ENCODE measurements at regions not wholly inside any gene's neighbourhood (a gene's known extent, or its start where the extent isn't known, plus 50 kb on each side); places are given as distances from the start of the nearest gene placed in this dataset.

DNA sequence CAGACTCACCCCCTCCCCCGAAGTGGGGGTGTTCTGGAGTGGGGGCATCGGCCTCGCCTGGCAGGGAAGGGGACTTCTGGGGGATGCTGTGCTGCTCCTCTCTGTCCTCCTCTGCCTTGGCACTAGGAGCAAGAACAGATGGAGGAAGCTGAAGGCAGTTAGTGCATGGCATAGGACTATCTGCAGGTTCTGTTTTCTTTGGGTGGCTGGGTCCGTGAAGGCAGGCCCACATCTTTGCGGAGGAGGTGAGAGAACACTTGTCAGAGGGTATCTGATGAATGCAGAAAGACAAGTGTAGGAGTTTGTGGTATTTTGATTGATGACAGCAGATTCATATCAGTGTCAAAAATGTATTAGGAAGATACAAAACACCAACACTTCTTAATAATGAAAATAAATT is 411.4 kb downstream of the TSN start:
- TF ChIP-seq, protein P1, sequence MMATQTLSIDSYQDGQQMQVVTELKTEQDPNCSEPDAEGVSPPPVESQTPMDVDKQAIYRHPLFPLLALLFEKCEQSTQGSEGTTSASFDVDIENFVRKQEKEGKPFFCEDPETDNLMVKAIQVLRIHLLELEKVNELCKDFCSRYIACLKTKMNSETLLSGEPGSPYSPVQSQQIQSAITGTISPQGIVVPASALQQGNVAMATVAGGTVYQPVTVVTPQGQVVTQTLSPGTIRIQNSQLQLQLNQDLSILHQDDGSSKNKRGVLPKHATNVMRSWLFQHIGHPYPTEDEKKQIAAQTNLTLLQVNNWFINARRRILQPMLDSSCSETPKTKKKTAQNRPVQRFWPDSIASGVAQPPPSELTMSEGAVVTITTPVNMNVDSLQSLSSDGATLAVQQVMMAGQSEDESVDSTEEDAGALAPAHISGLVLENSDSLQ (IDR thresholded peaks at IDR 0.05): no peak
- TF ChIP-seq TARDBP (IDR thresholded peaks at IDR 0.05) (no peak), CTBP1 (IDR thresholded peaks at IDR 0.05; ENCODE audit: borderline replicate concordance) (no peak), L3MBTL2 (conservative IDR thresholded peaks at IDR 0.05) (no peak), FOXA1 (IDR thresholded peaks at IDR 0.05) (no peak), ZNF384 (IDR thresholded peaks at IDR 0.05) (no peak)
- no peak for DNase-seq (ENCODE audit: extremely low spot score)
- ChIA-PET CTCF (no interaction called here), POLR2A (no interaction called here)

DNA sequence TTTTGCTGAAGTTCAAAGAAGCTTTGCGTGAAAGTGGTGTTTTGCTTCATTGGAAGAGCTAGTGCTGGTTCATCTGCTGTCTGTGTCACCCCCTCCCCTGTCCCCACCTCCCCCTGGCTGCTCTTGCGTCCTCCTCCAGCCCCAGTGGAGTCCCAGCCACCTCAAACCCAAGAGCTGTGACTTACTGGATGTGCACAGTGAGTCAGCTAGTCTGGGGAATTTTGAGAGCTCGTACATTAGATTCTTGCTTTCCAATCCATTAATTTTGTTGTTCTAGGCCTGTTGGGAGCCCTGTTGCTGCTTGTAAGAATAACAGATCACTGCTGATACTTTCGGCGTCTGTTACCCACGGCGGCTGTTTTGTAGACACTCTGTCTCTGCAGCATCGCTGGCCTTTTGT is 412.1 kb downstream of the TSN start:
- POLR2A ChIA-PET: no interaction called here
- DNase-seq (ENCODE audit: extremely low spot score): no peak
- CTCF ChIA-PET: no interaction called here
- TF ChIP-seq FOXM1 (IDR thresholded peaks at IDR 0.05; ENCODE audit: borderline replicate concordance) (no peak), LEF1 (IDR thresholded peaks at IDR 0.05; ENCODE audit: borderline replicate concordance) (no peak), NFRKB (IDR thresholded peaks at IDR 0.05) (no peak), ARNT (IDR thresholded peaks at IDR 0.05) (no peak), HDGF (IDR thresholded peaks at IDR 0.05; ENCODE audit: borderline replicate concordance) (no peak), TARDBP (IDR thresholded peaks at IDR 0.05) (no peak), BHLHE40 (IDR thresholded peaks at IDR 0.05; ENCODE audit: borderline replicate concordance) (no peak), ELF4 (IDR thresholded peaks at IDR 0.05) (no peak), CTBP1 (IDR thresholded peaks at IDR 0.05; ENCODE audit: borderline replicate concordance) (no peak), SP1 (IDR thresholded peaks at IDR 0.05) (no peak), FOXA1 (IDR thresholded peaks at IDR 0.05) (no peak), FOXK2 (IDR thresholded peaks at IDR 0.05) (no peak), L3MBTL2 (conservative IDR thresholded peaks at IDR 0.05) (no peak), SUZ12 (IDR thresholded peaks at IDR 0.05) (no peak), ZNF384 (IDR thresholded peaks at IDR 0.05) (no peak)
- TF ChIP-seq, protein P1 (IDR thresholded peaks at IDR 0.05): no peak

DNA sequence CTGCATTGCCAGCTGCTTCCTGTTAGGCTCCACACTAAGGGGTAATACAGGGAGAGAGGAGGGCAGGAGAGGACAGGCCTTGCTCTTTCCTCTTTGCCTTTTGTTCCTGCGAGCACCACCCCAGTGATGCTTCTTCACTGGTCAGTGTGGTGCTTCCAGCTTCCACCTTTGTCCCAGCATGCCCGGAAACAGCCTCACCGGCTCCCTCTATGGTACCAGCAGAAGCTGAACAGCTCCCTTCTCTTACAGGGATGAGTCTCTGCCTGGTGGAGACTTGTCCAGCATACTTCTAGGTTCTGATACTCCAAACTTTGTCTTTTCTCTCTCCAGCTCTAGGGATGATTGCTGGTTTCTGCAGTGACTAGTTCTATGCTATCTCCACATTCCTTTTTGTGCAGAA is 413.3 kb downstream of the TSN start:
- ChIA-PET POLR2A (no interaction called here), CTCF (no interaction called here)
- TF ChIP-seq TARDBP (IDR thresholded peaks at IDR 0.05) (no peak), HDGF (IDR thresholded peaks at IDR 0.05; ENCODE audit: borderline replicate concordance) (no peak), L3MBTL2 (conservative IDR thresholded peaks at IDR 0.05) (no peak), ZNF384 (IDR thresholded peaks at IDR 0.05) (no peak)
- no peak for DNase-seq (ENCODE audit: extremely low spot score)

DNA sequence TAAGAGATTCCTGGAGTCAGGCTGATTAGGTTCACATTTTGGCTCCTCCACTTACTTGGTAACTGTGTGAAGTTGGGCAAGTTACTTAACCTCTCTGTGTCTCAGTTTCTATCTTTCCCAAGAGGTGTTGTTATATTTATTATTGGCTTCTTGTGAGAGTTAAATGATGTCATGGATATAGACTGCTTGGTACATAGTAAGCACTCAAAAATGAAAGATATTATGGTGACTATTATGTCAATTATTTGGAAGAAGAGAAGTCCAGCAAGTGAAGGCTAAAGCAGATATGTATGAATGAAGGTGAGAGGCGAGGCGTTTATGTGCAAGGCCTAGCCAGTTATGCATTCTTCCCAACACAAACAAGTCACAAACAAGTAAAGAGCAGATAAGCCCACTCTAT is 417.4 kb downstream of the TSN start:
- POLR2A ChIA-PET: no interaction called here
- CTCF ChIA-PET: no interaction called here
- no peak for TF ChIP-seq SP1 (IDR thresholded peaks at IDR 0.05)
- TF ChIP-seq NFRKB (IDR thresholded peaks at IDR 0.05): no peak
- no peak for TF ChIP-seq CTBP1 (IDR thresholded peaks at IDR 0.05; ENCODE audit: borderline replicate concordance)
- TF ChIP-seq LEF1 (IDR thresholded peaks at IDR 0.05; ENCODE audit: borderline replicate concordance): no peak
- no peak for TF ChIP-seq SUZ12 (IDR thresholded peaks at IDR 0.05)
- no peak for TF ChIP-seq HDGF (IDR thresholded peaks at IDR 0.05; ENCODE audit: borderline replicate concordance)
- no peak for TF ChIP-seq TARDBP (IDR thresholded peaks at IDR 0.05)
- TF ChIP-seq L3MBTL2 (conservative IDR thresholded peaks at IDR 0.05): no peak
- DNase-seq (ENCODE audit: extremely low spot score): no peak

DNA sequence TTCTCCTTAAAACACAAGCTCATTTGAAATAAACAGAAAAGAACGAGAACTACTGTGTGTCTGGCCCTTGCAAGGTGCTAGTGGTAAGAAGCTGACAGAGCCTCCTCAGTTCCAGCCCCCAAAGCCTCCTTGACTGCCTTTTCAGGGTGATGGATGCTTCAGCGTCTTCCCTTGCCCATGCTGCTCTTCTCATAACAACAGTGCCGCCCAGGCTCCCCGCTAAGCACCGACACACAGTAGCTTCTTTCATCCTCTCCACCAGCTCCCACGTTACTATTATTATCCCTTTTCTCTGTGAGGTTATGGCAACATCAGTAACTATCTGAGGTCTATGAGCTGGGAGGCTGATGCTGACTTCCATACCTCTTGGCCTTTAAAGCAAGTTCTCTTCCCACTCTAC is 418.6 kb downstream of the TSN start:
- ChIA-PET POLR2A (no interaction called here), CTCF (no interaction called here)
- TF ChIP-seq HDGF (IDR thresholded peaks at IDR 0.05; ENCODE audit: borderline replicate concordance): no peak
- DNase-seq (ENCODE audit: extremely low spot score): no peak

DNA sequence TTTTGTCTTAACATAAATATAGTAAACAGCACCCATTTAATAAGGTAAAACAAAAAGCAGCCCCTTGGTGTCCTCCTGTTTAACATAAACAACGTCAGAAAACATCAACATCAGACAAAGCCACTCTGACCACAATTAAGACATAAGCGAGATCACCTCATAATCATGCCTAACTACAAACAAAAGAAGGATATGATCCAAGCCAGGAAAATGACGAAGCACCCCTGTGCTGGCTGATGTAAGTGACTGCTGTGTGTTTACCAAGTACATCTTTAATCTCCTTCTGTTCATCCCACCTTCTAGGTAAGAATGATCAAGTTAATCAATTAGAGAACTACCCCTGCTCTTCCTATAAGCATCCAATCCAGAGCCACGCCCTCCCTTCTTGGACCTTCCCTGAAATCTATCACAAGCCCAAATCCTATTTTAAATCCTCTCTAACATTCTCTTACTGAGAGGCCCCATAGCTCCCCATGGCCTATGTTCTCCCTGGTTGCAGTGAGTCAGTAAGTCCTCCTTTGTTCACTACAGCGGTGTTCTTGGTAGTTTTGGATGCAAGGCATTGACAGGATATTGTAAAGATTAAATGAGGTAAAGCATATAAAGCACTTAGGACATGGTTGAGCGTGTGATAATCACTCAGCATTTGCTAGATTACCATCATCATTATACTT is 424.2 kb downstream of the TSN start:
- CTCF ChIA-PET: no interaction called here
- POLR2A ChIA-PET: no interaction called here
- DNase-seq (ENCODE audit: extremely low spot score): no peak
- TF ChIP-seq, protein P1 (IDR thresholded peaks at IDR 0.05): no peak
- TF ChIP-seq TARDBP (IDR thresholded peaks at IDR 0.05): no peak
- TF ChIP-seq HDGF (IDR thresholded peaks at IDR 0.05; ENCODE audit: borderline replicate concordance): no peak
- TF ChIP-seq CTBP1 (IDR thresholded peaks at IDR 0.05; ENCODE audit: borderline replicate concordance): no peak
- no peak for TF ChIP-seq SP1 (IDR thresholded peaks at IDR 0.05)
- TF ChIP-seq BHLHE40 (IDR thresholded peaks at IDR 0.05; ENCODE audit: borderline replicate concordance): no peak

DNA sequence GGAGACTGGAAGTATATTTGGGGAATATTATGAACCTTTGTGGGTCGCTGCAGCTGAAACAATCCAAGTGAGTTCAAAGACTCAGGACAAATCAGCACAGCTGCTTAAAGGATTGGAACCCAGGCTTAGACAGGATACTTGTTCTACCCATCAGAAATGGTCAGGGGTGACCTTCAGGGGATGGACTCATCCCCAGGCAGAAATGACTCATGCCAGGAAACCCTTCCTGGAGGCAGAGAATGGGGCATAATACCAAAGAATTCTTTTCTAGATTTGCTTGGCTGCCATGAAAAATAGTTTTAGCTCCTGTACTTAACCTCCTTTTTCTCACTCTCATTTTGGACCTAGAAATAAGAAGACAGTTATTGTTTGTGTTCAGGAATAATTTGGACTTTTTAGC is 425.5 kb downstream of the TSN start:
- POLR2A ChIA-PET: no interaction called here
- CTCF ChIA-PET: no interaction called here
- TF ChIP-seq TARDBP (IDR thresholded peaks at IDR 0.05) (no peak), FOXK2 (IDR thresholded peaks at IDR 0.05) (no peak), FOXM1 (IDR thresholded peaks at IDR 0.05; ENCODE audit: borderline replicate concordance) (no peak), SUZ12 (IDR thresholded peaks at IDR 0.05) (no peak), NFRKB (IDR thresholded peaks at IDR 0.05) (no peak), ZNF384 (IDR thresholded peaks at IDR 0.05) (no peak), SP1 (IDR thresholded peaks at IDR 0.05) (no peak), FOXA1 (IDR thresholded peaks at IDR 0.05) (no peak), ARNT (IDR thresholded peaks at IDR 0.05) (no peak), HDGF (IDR thresholded peaks at IDR 0.05; ENCODE audit: borderline replicate concordance) (no peak), BHLHE40 (IDR thresholded peaks at IDR 0.05; ENCODE audit: borderline replicate concordance) (no peak)
- TF ChIP-seq, protein P1 (IDR thresholded peaks at IDR 0.05): no peak
- no peak for DNase-seq (ENCODE audit: extremely low spot score)

Measured in HEK293T (cell line).